Gastrocnemius medialis (tissue), 4 donors: ENCODE measurements at regions not wholly inside any gene's neighbourhood (a gene's known extent, or its start where the extent isn't known, plus 50 kb on each side); places are given as distances from the start of the nearest gene placed in this dataset.

Experiments used
- CTCF ChIP-seq, 5 experiments: fragments of 450-650 bp in 3 of 5; fragments of 200-600 bp in 2 of 5; sonication (generic) in 2 of 5; IDR thresholded peaks in 4 of 5; conservative IDR thresholded peaks in 1 of 5; 1 replicate in 4 of 5; 2 replicates in 1 of 5; pipeline ENCODE4 v1.5.1; 2016 to 2019; ENCODE audit warnings: antibody characterized with exemption in 5 of 5, mild to moderate bottlenecking in 3 of 5, moderate library complexity in 3 of 5
- POLR2A ChIP-seq, 2 donors: fragments of 450-650 bp; IDR thresholded peaks; one replicate each; pipeline ENCODE4 v1.6.1; 2017; ENCODE audit warnings: antibody characterized with exemption in 2 of 2, mild to moderate bottlenecking in 2 of 2, moderate library complexity in 2 of 2

- TF ChIP-seq CTCF (IDR thresholded peaks at IDR 0.05 in 4 of 5, conservative IDR thresholded peaks at IDR 0.05 in 1 of 5) (no peak), POLR2A (IDR thresholded peaks at IDR 0.05) (no peak)
These were observed 398.9 kb downstream of the KIF16B start for GRCh38 chr20:16174311-16174710.
